Esophagus squamous epithelium (tissue), 4 donors: ENCODE measurements at regions not wholly inside any gene's neighbourhood (a gene's known extent, or its start where the extent isn't known, plus 50 kb on each side); places are given as distances from the start of the nearest gene placed in this dataset.

ENCODE experiments used
- POLR2A ChIP-seq, 4 donors: fragments of 450-650 bp; IDR thresholded peaks; one replicate each; pipeline ENCODE4 v1.6.1; 2017; ENCODE audit warnings: antibody characterized with exemption in 4 of 4, mild to moderate bottlenecking in 4 of 4, moderate library complexity in 3 of 4
- TF ChIP-seq, protein P1 (sequence below), 6 experiments: fragments of 450-650 bp in 4 of 6; fragments of 200-600 bp in 2 of 6; sonication (generic) in 2 of 6; IDR thresholded peaks; one replicate each; pipeline ENCODE4 v1.5.1; 2016 to 2019; ENCODE audit warnings: antibody characterized with exemption in 6 of 6, mild to moderate bottlenecking in 4 of 6, moderate library complexity in 4 of 6

GRCh38 chrX:31012509-31013025 lies 59.3 kb downstream of the FTHL17 start:
- TF ChIP-seq, protein P1, sequence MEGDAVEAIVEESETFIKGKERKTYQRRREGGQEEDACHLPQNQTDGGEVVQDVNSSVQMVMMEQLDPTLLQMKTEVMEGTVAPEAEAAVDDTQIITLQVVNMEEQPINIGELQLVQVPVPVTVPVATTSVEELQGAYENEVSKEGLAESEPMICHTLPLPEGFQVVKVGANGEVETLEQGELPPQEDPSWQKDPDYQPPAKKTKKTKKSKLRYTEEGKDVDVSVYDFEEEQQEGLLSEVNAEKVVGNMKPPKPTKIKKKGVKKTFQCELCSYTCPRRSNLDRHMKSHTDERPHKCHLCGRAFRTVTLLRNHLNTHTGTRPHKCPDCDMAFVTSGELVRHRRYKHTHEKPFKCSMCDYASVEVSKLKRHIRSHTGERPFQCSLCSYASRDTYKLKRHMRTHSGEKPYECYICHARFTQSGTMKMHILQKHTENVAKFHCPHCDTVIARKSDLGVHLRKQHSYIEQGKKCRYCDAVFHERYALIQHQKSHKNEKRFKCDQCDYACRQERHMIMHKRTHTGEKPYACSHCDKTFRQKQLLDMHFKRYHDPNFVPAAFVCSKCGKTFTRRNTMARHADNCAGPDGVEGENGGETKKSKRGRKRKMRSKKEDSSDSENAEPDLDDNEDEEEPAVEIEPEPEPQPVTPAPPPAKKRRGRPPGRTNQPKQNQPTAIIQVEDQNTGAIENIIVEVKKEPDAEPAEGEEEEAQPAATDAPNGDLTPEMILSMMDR (IDR thresholded peaks at IDR 0.05): no peak
- no peak for TF ChIP-seq POLR2A (IDR thresholded peaks at IDR 0.05)
